OCI-LY1 (cell line): ENCODE measurements at regions not wholly inside any gene's neighbourhood (a gene's known extent, or its start where the extent isn't known, plus 50 kb on each side); places are given as distances from the start of the nearest gene placed in this dataset.

Experiments used
- CTCF ChIP-seq: fragments of 200-600 bp; sonication (generic), shearing (Covaris generic); IDR thresholded peaks from 2 replicates; pipeline ENCODE4 v1.5.1; 2017; ENCODE audit warnings: mild to moderate bottlenecking, antibody characterized with exemption, low read length, moderate library complexity, mixed read lengths
- EZH2 ChIP-seq: fragments of 200-600 bp; sonication (generic), shearing (Covaris generic); IDR thresholded peaks from 2 replicates; pipeline ENCODE4 v1.8.0; 2017; ENCODE audit warnings: borderline replicate concordance, mixed run types, mild to moderate bottlenecking, antibody characterized with exemption, low read length, moderate library complexity, mixed read lengths

GRCh38 chr15:24772686-24773373, 97.3 kb downstream of the NPAP1 start:
- TF ChIP-seq EZH2 (no peak), CTCF (no peak)
